KMS-11 (cell line): ENCODE measurements at regions not wholly inside any gene's neighbourhood (a gene's known extent, or its start where the extent isn't known, plus 50 kb on each side); places are given as distances from the start of the nearest gene placed in this dataset.

Experiments used
- H2AFZ ChIP-seq: fragments of 200-600 bp; sonication (generic); 2 replicates; pipeline ENCODE4 v1.6.1; 2016; ENCODE audit warnings: antibody characterized with exemption, mixed run types, low read depth
- H3K27ac ChIP-seq: fragments of 200-600 bp; sonication (generic); 2 replicates; pipeline ENCODE4 v1.6.1; 2016; ENCODE audit warnings: mild to moderate bottlenecking, mixed run types
- H3K27me3 ChIP-seq: fragments of 200-600 bp; sonication (generic); 2 replicates; pipeline ENCODE4 v1.6.1; 2017; ENCODE audit warnings: mild to moderate bottlenecking, low read depth, mixed run types, moderate library complexity; ENCODE audit not compliant: insufficient read depth
- H3K36me3 ChIP-seq: fragments of 200-600 bp; sonication (generic); 2 replicates; pipeline ENCODE4 v1.6.1; 2017; ENCODE audit warnings: mild to moderate bottlenecking, mixed run types; ENCODE audit not compliant: insufficient read depth
- H3K4me1 ChIP-seq: fragments of 200-600 bp; sonication (generic); 2 replicates; pipeline ENCODE4 v1.6.1; 2016; ENCODE audit warnings: mild to moderate bottlenecking, low read depth, mixed run types; ENCODE audit not compliant: poor library complexity, severe bottlenecking
- H3K4me2 ChIP-seq: fragments of 200-600 bp; sonication (generic); 2 replicates; pipeline ENCODE4 v1.7.0; 2016; ENCODE audit warnings: mild to moderate bottlenecking, mixed run types
- H3K4me3 ChIP-seq: fragments of 200-600 bp; sonication (generic); IDR thresholded peaks from 2 replicates; pipeline ENCODE4 v1.6.1; 2017; ENCODE audit warnings: low read depth, low read length, mixed read lengths; ENCODE audit not compliant: insufficient read depth
- H3K79me2 ChIP-seq: fragments of 200-600 bp; sonication (generic); 2 replicates; pipeline ENCODE4 v1.6.1; 2016; ENCODE audit warnings: low read depth, mixed run types; ENCODE audit not compliant: insufficient read depth
- H3K9ac ChIP-seq: fragments of 200-600 bp; sonication (generic); 2 replicates; pipeline ENCODE4 v1.6.1; 2016; ENCODE audit warnings: mild to moderate bottlenecking, mixed run types
- H4K20me1 ChIP-seq: fragments of 200-600 bp; sonication (generic); 2 replicates; pipeline ENCODE4 v1.6.1; 2016; ENCODE audit warnings: mild to moderate bottlenecking, mixed run types; ENCODE audit not compliant: insufficient read depth
- TF ChIP-seq, protein P1 (sequence below): fragments of 200-600 bp; sonication (generic); conservative IDR thresholded peaks from 2 replicates; pipeline ENCODE4 v1.6.1; 2017; ENCODE audit warnings: low read depth, mild to moderate bottlenecking, antibody characterized with exemption, low read length, moderate library complexity, mixed read lengths

DNA sequence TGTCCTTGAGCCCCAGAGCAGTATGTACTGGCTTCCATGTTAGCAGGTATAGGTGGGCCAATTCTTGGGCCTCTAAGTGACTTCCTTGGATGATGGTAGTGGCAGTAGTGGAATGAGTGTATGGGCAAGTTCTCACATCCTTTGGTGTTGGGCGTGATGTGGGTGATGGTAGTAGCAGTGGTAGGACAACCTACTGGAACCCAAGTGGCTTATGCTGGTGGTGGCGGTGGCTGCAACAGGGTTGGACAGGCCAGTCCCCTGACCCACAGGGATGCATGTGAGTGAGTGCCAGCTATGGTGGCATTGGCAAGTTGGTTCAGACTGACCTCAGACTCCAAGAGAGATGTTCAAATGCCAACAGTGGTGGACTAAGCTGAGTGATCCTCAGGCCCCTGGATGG is 1228.2 kb downstream of the ROBO2 start:
- Histone ChIP-seq H3K4me1 (no peaks in the 10 kb centered on the region), H3K36me3 (no peaks in the 10 kb centered on the region), H3K4me3 (no peak overlapping the region), H4K20me1 (no peaks in the 10 kb centered on the region), H3K27ac (no peak overlapping the region), H3K79me2 (no peaks in the 10 kb centered on the region), H3K4me2 (no peak overlapping the region), H3K9ac (no peak overlapping the region), H3K27me3 (no peaks in the 10 kb centered on the region), H2AFZ (no peak overlapping the region)
- TF ChIP-seq, protein P1, sequence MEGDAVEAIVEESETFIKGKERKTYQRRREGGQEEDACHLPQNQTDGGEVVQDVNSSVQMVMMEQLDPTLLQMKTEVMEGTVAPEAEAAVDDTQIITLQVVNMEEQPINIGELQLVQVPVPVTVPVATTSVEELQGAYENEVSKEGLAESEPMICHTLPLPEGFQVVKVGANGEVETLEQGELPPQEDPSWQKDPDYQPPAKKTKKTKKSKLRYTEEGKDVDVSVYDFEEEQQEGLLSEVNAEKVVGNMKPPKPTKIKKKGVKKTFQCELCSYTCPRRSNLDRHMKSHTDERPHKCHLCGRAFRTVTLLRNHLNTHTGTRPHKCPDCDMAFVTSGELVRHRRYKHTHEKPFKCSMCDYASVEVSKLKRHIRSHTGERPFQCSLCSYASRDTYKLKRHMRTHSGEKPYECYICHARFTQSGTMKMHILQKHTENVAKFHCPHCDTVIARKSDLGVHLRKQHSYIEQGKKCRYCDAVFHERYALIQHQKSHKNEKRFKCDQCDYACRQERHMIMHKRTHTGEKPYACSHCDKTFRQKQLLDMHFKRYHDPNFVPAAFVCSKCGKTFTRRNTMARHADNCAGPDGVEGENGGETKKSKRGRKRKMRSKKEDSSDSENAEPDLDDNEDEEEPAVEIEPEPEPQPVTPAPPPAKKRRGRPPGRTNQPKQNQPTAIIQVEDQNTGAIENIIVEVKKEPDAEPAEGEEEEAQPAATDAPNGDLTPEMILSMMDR, result no peak

DNA sequence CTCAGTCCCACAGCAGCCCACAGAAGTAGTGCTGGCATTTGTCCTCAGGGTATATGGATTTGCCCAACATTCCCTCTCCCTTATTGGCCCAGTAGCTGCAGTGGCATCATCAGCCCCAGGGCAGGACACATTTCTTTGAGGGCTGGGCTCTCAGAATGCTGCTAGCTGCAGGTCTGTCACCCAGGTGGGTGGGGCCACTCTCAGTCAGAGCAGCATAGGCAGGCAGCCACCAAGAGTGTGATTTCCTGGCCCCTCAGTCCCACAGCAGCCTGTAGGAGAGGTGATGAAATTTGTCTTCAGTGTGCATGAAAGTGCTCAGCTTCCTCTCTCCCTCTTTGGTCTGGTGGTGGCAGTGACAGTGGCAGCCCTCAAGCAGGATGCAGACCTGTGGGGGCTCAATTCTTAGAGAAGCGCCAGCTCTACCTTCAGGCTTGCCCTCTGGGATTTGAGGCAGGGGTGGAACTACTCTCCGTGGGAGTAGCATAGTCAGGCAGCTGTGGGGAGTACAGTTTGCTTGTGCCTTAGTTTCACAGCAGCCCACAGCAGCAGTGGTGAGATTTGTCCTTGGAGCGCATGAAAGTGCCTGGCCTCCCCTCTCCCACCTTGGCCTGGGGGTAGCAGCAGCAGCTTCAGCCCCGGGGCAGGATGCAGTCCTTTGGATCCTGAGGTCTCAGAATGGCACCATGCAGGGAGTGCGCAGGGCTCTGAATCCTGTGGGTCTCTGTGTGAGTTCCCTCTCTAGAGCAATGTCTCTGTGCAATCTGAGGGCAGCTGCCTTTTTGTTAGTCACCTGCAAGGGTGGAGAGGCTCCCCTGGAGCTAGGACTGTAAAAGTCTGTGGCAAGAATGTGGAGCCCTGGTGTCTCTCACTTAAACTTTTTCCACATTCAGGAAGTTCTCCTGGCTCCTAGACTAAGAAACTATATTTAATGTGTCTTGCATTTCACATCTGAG is 1229.1 kb downstream of the ROBO2 start:
- Histone ChIP-seq H3K27me3 (no peaks in the 10 kb centered on the region), H3K36me3 (no peaks in the 10 kb centered on the region), H3K9ac (no peak overlapping the region), H3K27ac (no peak overlapping the region), H3K4me2 (no peak overlapping the region), H3K4me3 (no peak overlapping the region), H3K79me2 (no peaks in the 10 kb centered on the region), H2AFZ (no peak overlapping the region), H4K20me1 (no peaks in the 10 kb centered on the region), H3K4me1 (no peaks in the 10 kb centered on the region)
- TF ChIP-seq, protein P1, result no peak

DNA sequence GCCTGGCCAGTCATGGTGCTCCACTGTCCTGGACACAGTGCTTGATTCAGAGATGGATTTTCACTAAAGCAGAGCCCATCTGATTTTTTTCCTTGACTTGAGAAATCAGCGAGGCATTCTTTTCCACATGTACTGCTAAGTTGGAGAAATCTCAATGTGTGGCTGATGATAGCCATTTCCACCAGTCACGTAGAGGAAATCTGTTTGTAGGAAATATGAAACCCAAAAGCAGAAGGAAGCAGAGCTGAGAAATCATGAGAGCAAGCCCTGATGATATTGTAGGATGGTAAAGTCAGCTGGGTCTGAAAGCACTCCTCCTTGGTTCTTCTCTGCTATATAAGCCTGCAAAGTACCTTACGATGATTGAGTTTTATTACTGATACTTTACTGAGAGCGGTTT is 1233.4 kb downstream of the ROBO2 start:
- TF ChIP-seq, protein P1, result no peak
- no peak overlapping the region for H2AFZ ChIP-seq

DNA sequence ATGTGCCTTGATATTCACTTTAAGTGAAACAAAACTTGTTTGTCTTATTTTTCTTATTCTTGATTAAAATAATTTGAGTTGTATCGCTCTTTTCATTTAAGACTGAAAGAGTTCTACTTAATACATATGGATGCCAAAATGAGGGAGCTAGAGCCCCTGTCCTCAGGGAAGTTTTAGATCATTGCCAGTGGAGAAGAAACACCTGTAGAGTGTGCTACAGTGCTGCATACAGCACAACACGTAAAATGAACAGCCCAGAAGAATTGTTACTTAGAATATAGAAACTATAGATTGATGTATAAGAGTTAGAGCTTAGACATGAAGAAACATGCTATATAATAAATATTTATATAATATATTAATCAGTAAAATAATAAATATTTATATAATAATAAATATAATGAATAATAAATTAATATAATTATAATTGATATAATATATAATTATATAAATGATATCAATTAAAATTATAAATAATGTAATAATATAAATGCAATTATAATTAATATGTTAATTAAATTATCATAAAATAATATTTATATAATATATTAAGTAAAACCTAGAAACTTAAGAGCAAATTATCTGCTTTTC is 1234.7 kb downstream of the ROBO2 start:
- peaks cover 4% of the 10 kb centered on the region for H3K4me1 ChIP-seq
- TF ChIP-seq, protein P1, result no peak

More for the DNA sequence above, 1233.4 kb downstream of the ROBO2 start:
- no peaks in the 10 kb centered on the region for H3K27me3 ChIP-seq
- no peak overlapping the region for H3K27ac ChIP-seq
- no peak overlapping the region for H3K9ac ChIP-seq
- H3K4me2 ChIP-seq, result no peak overlapping the region
- peaks cover 3% of the 10 kb centered on the region for H3K4me1 ChIP-seq
- no peaks in the 10 kb centered on the region for H3K36me3 ChIP-seq
- no peaks in the 10 kb centered on the region for H4K20me1 ChIP-seq
- no peaks in the 10 kb centered on the region for H3K79me2 ChIP-seq
- no peak overlapping the region for H3K4me3 ChIP-seq

More for the DNA sequence above, 1234.7 kb downstream of the ROBO2 start:
- Histone ChIP-seq H3K27me3 (no peaks in the 10 kb centered on the region), H3K4me3 (no peak overlapping the region), H2AFZ (no peak overlapping the region), H3K36me3 (no peaks in the 10 kb centered on the region), H3K27ac (no peak overlapping the region), H3K79me2 (no peaks in the 10 kb centered on the region), H3K9ac (no peak overlapping the region), H4K20me1 (no peaks in the 10 kb centered on the region), H3K4me2 (no peak overlapping the region)
